NCI-H1092 treated with DMSO at 0.1 percent for 48 hours (cell line): ENCODE measurements at regions not wholly inside any gene's neighbourhood (a gene's known extent, or its start where the extent isn't known, plus 50 kb on each side); places are given as distances from the start of the nearest gene placed in this dataset.
A peak's percentile ranks its signal among the peaks of the same experiment; 100 is the strongest.

ENCODE experiments used
- DNase-seq: peaks from one replicate; lab custom pipeline; 2025; lab: John Stamatoyannopoulos, UW

DNA sequence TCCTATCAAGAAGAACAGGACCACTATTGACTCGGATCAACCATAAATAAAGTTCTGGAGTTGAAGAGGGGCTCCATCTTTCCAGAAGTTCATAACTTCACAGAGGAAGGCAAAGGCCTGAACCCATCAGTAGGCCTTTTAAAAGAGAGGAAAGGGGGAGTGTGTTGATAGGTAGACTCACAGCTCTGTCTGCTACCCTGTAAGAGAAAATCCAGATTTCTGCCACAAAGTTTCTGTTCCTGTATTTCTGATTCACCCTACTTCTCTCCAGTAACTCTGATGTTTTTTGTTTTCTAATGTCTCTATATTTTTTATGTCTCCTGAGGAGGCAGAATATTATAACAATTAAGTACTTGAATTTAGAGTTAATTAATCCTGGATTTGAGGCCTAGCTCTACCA is 564.0 kb downstream of the TNS1 start:
- DNase-seq = no peak

GRCh38 chr2:217438136-217438535 is 564.7 kb downstream of the TNS1 start:
- no peak for DNase-seq

- DNase-seq = no peak
Observed at GRCh38 chr2:217437290-217437870, 565.4 kb downstream of the TNS1 start.

DNA sequence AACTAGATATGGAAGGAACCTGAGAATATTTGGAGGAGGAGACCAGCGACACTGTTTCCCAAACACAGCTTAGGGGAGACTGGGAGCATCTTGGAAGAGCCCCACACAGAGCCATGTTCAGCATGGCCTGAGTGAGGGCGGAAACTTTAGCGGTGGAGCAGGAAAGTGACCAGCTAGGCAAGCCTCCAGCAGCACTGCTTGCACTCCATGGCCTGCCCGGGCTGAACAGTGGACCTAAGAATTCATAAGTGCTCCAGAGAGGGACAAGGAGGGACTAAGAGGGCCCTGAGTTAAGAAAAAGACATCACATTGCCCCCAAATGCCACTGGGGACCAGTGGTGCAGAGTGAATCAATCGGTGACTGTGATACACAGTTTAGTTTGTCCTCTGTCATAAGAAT is 566.4 kb downstream of the TNS1 start:
- DNase-seq = no peak

- DNase-seq = peak; percentile 88
Observed at GRCh38 chr2:217434180-217434975, 568.4 kb downstream of the TNS1 start.

DNA sequence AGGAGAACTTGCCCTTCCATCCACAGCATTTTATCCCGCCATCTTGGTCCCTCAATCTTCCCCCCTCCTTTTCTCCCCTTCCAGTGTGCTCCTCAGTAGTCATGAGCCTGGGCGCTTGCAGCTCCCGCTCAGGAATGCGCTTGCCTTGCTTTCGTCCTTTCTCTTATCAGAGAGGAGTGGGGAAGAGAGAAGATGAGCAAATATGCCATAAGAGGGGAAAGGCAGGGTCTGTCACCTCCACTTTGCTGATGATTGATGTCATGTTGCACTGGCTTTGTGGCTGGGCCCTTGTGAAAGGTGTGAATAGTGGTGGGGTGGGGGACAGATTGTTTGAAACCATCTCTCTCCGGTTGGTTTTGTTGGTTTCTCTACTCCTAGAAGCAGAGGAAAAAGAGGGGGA is 569.3 kb downstream of the TNS1 start:
- DNase-seq = no peak

GRCh38 chr2:217431577-217432269 is 571.1 kb downstream of the TNS1 start:
- DNase-seq = no peak

DNA sequence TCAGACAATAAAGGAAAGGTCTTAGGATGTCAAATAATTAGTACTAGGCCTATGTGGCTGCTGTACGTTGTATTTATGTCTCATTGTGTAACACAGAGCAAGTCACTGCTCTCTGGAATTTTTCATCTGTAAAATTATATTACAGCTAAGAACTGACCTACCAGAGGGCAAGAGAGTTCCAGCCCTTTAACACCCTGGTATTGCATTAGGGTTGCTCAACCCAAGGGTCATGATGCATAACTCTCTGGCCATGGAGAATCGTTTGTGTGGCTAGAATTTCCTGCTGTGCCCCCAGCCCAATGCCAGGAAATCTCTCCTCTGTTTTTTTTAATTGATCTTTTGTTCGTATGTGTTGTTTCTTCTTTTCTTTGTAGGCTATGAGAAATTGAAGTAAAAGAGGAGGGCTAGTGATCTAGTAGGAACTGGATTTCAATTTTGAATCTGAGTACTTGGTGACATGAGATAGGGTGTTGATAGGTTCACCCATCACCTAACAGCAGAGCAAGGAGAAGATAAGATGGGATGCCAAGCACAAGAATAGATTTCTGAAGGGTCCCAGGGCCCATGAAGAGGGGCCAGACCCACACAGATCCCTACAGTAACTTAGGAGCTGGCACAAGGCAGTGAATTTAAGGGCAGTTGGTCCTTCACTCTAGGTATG is 571.2 kb upstream of the TNP1 start:
- DNase-seq = no peak

GRCh38 chr2:217429981-217430500 is 570.2 kb upstream of the TNP1 start:
- no peak for DNase-seq

- DNase-seq = no peak
Observed at GRCh38 chr2:217421834-217422233, 562.0 kb upstream of the TNP1 start.

GRCh38 chr2:217420854-217421253 is 561.0 kb upstream of the TNP1 start:
- DNase-seq = no peak

GRCh38 chr2:217419055-217419671 is 559.3 kb upstream of the TNP1 start:
- no peak for DNase-seq

DNA sequence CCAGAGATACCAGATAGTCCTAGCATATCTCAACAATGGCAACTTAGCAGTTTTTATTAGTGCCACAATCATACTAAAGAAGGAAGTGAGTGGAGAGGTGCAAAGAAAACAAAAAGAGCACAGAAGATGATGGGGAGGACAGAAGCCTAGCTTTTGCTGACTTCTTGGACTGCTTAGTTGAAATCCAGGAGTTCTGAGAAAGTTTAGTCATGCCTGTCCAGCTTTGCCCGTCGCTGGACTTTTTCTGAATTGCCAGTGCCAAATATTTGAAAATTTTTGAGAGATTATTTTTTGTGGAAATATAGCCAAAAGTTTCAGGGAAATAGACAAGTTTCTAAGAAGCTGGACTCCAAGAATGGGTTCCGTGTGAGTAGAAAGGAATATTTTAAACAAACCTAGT is 558.7 kb upstream of the TNP1 start:
- DNase-seq = no peak

GRCh38 chr2:217418090-217418489 is 558.2 kb upstream of the TNP1 start:
- no peak for DNase-seq

DNA sequence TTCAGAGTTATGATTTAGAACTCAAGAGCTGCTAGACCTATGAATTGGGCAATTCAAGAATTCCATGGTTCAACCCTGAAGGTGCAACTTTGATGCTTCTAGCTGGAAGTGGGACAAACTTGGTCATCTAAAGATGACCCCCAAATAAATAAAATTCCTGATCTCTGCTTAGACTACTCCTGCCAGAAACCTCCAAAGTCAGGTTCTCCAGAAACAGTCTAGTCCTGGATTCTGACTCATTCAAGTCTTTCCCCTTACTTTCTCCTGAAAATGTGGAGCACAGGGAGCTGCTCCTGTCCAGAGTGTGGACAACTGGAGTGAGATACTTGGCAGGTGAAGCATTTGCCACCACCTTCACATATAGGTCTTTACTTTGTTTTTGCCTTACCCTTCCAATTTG is 557.7 kb upstream of the TNP1 start:
- DNase-seq = no peak

- no peak for DNase-seq
Observed at GRCh38 chr2:217415316-217415715, 555.5 kb upstream of the TNP1 start.

DNA sequence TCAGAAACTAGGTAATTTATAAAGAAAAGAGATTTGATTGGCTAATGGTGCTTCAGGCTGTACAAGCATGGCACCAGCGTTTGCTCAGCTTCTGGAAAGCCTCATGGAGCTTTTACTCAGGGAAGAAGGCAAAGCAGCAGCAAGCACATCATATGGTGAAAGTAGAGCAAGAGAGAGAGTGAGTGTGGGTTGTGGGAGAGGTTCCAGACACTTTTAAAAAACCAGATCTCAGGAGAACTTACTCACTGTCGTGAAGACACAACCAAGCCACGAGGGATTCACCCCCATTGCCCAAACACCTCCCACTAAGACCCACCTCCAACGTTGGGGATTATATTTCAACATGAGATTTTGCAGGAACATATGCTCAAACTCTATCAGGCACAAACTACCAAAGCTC is 554.6 kb upstream of the TNP1 start:
- no peak for DNase-seq

DNA sequence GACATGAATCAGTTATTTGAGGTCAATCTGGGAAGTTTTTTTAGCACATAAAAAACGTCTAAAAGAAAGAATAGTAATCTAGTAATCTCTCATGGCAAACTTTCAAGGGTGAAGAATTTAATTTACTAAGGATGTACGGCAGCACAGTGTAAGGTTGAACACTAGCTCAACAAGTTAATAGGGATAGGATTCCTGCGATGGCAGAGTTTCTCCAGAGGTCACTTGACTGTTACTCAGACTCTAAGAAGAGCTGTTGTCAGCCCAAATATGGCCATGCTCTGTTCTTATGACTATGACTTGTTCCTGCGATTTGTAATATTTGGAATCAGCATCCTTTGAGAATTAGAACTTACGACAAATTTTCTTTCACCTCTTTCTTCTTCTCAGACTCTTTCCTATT is 553.3 kb upstream of the TNP1 start:
- DNase-seq = no peak

DNA sequence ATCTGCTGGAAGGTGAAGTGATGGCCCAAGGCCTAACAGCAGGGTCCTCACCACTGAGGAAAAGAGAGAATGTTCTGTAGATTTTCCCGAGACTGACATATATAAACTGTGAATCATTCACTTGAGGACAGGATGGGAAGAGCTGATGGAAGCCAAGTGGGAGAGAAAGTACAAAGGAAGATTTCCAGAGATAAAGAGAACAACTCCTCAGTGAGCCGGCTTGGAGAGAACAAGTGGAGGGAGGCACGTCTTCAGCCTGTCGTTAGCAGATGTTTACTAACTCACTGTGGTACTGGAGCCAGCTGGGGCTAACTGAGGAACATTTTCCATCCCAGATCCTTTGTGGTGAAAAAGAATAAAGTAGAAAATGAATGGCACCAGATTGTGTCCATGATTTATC is 552.9 kb upstream of the TNP1 start:
- DNase-seq = no peak

DNA sequence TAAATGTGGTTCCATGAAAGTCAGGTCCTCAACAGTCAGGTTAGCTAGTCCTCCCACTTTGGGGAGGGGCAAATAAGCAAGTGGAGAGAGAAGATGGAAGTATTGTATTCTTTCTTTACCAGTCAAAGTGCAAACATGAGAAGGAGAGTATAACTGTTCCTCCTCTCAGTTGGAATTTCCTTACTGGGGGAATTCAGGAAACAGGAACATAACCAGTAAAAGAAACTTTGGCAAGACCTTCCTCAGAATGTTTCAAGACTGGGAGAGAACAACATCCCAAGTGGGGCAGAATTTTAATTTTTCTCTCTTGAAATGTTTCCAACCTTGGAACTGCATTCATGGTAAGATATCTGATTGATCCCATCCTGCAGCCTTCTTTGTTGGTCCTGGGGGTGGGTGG is 552.4 kb upstream of the TNP1 start:
- no peak for DNase-seq

- DNase-seq = no peak
Observed at GRCh38 chr2:217410681-217410960, 550.8 kb upstream of the TNP1 start.

- no peak for DNase-seq
Observed at GRCh38 chr2:217409949-217410680, 550.3 kb upstream of the TNP1 start.
